PC-3 (cell line): ENCODE measurements at regions not wholly inside any gene's neighbourhood (a gene's known extent, or its start where the extent isn't known, plus 50 kb on each side); places are given as distances from the start of the nearest gene placed in this dataset.

Experiments
- ATAC-seq: fragments of 200-7000 bp; cut with Tn5 transposase; 2 replicates; pipeline ENCODE4 v1.9.1; 2020; ENCODE audit warnings: mild to moderate bottlenecking, moderate library complexity
- BruUV-seq: library from RNA; stranded (reverse); fragments of 400-500 nt; replicated peaks from 2 replicates; lab custom pipeline; 2021; lab: Mats Ljungman, UMichigan
- CTCF ChIA-PET: fragments of 300-600 bp; sonication (Branson Sonifier 250); formaldehyde crosslinking; loops from one replicate; lab custom pipeline; 2022; ENCODE audit warnings: antibody characterized with exemption; lab: Charles Lee
- POLR2A ChIA-PET: fragments of 300-600 bp; sonication (Branson Sonifier 250); formaldehyde crosslinking; loops from one replicate; lab custom pipeline; 2022; ENCODE audit warnings: antibody characterized with exemption; ENCODE audit not compliant: unreplicated experiment; lab: Charles Lee
- DNase-seq: peaks from one replicate; pipeline ENCODE4 v3.0.0-alpha.2; 2015
- H2AFZ ChIP-seq: fragments of 300-600 bp; sonication (generic); 2 replicates; pipeline ENCODE4 v1.6.0; 2016; ENCODE audit warnings: antibody characterized with exemption, low read length
- H3F3A ChIP-seq: fragments of 300-600 bp; sonication (generic); one replicate; pipeline ENCODE4 v1.6.0; 2017; ENCODE audit warnings: antibody characterized with exemption, low read length, control low read depth, mild to moderate bottlenecking; ENCODE audit not compliant: unreplicated experiment
- H3K27ac ChIP-seq: fragments of 300-600 bp; sonication (generic); 2 replicates; pipeline ENCODE4 v1.5.1; 2016; ENCODE audit warnings: mild to moderate bottlenecking, low read length
- H3K27me3 ChIP-seq: fragments of 300-600 bp; sonication (generic); 2 replicates; pipeline ENCODE4 v1.6.1; 2016; ENCODE audit warnings: low read length, mixed read lengths
- H3K36me3 ChIP-seq: fragments of 300-600 bp; sonication (generic); 2 replicates; pipeline ENCODE4 v1.6.1; 2016; ENCODE audit warnings: low read depth, mixed run types, low read length, mixed read lengths
- H3K4me1 ChIP-seq: fragments of 300-600 bp; sonication (generic); 2 replicates; pipeline ENCODE4 v1.5.1; 2016; ENCODE audit warnings: low read length; ENCODE audit not compliant: insufficient read depth
- H3K4me2 ChIP-seq: fragments of 300-600 bp; sonication (generic); 2 replicates; pipeline ENCODE4 v1.6.0; 2016; ENCODE audit warnings: low read length
- H3K4me3 ChIP-seq: fragments of 300-600 bp; sonication (generic); 2 replicates; pipeline ENCODE4 v1.5.1; 2016; ENCODE audit warnings: mild to moderate bottlenecking, low read length, mixed read lengths
- H3K79me2 ChIP-seq: fragments of 300-600 bp; sonication (generic); 2 replicates; pipeline ENCODE4 v1.6.1; 2017; ENCODE audit warnings: low read length, mixed read lengths
- H3K9ac ChIP-seq: fragments of 300-600 bp; sonication (generic); 2 replicates; pipeline ENCODE4 v1.6.0; 2016; ENCODE audit warnings: mild to moderate bottlenecking, low read length
- H3K9me2 ChIP-seq: fragments of 300-600 bp; sonication (generic); replicated peaks from 2 replicates; pipeline ENCODE4 v1.6.1; 2016; ENCODE audit warnings: mixed run types, low read length, mixed read lengths
- H3K9me3 ChIP-seq: fragments of 300-600 bp; sonication (generic); 2 replicates; pipeline ENCODE4 v1.6.1; 2016; ENCODE audit warnings: low read length, mixed read lengths
- H4K20me1 ChIP-seq: fragments of 300-600 bp; sonication (generic); 2 replicates; pipeline ENCODE4 v1.6.1; 2016; ENCODE audit warnings: low read length, mixed read lengths
- EZH2 ChIP-seq: fragments of 300-600 bp; sonication (generic); IDR thresholded peaks from one replicate; pipeline ENCODE4 v1.6.1; 2017; ENCODE audit warnings: antibody characterized with exemption, mild to moderate bottlenecking, low read length; ENCODE audit not compliant: unreplicated experiment
- EZH2phosphoT487 ChIP-seq: fragments of 300-600 bp; sonication (generic); IDR thresholded peaks from 2 replicates; pipeline ENCODE4 v1.6.1; 2018; ENCODE audit warnings: mild to moderate bottlenecking, antibody characterized with exemption, low read length, borderline replicate concordance
- intact Hi-C: fragments of 100-400 bp; cut with micrococcal nuclease; formaldehyde crosslinking; loops from 2 replicates; pipeline ENCODE4 v1.9.0; 2023
- TF ChIP-seq, protein P1 (sequence below): fragments of 300-600 bp; sonication (generic); conservative IDR thresholded peaks from 2 replicates; pipeline ENCODE4 v1.5.1; 2017; ENCODE audit warnings: antibody characterized with exemption, low read depth, mild to moderate bottlenecking, low read length

DNA sequence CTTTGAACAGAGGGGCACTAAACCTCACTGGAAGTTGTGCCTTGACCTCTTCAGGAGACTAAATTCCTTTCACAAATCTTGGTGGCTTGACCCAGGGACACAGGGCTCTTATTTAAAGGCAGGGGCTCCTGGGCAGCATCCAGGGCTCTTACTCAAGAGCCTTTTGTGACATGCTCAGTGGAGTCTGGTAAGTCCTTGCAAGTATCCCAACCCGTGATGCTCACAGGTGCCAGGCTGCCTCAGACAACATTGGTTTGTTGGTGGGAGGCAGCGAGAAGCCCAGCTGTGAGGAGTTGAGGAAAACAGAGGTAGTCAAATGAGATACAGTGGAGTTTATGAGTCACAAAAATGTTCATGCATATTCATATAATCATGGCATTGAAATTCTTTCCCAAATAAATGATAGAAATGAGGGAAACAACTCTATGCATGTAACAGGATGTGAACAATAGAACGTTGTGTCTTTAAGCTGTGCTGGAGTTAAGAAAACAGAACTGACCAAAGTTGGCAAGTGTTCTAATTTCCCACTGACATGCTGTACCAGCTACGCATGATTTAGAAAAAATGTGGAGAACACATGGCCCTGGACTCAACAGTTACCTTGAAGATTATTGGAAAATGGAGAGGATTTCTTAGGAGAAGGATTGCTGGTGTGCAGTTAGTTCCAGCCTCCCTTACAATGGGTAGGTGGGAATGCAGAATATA, 654.5 kb upstream of the COBL start:
- no peaks in the 10 kb centered on the region for H3F3A ChIP-seq
- no peaks in the 10 kb centered on the region for H3K36me3 ChIP-seq
- no peaks in the 10 kb centered on the region for H3K9me2 ChIP-seq
- intact Hi-C loops = no loop called here
- TF ChIP-seq EZH2 = no peak
- TF ChIP-seq EZH2phosphoT487 = no peak
- TF ChIP-seq, protein P1, sequence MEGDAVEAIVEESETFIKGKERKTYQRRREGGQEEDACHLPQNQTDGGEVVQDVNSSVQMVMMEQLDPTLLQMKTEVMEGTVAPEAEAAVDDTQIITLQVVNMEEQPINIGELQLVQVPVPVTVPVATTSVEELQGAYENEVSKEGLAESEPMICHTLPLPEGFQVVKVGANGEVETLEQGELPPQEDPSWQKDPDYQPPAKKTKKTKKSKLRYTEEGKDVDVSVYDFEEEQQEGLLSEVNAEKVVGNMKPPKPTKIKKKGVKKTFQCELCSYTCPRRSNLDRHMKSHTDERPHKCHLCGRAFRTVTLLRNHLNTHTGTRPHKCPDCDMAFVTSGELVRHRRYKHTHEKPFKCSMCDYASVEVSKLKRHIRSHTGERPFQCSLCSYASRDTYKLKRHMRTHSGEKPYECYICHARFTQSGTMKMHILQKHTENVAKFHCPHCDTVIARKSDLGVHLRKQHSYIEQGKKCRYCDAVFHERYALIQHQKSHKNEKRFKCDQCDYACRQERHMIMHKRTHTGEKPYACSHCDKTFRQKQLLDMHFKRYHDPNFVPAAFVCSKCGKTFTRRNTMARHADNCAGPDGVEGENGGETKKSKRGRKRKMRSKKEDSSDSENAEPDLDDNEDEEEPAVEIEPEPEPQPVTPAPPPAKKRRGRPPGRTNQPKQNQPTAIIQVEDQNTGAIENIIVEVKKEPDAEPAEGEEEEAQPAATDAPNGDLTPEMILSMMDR = no peak
- ATAC-seq = no peak
- H3K79me2 ChIP-seq = no peaks in the 10 kb centered on the region
- no peaks in the 10 kb centered on the region for H3K4me1 ChIP-seq
- H3K9me3 ChIP-seq = 0 out of 2 replicates have a peak, but pooled peaks cover 3% of the 10 kb centered on the region
- no peak overlapping the region for H3K9ac ChIP-seq
- no peaks in the 10 kb centered on the region for H4K20me1 ChIP-seq
- no peak overlapping the region for H3K4me3 ChIP-seq
- no peak overlapping the region for H3K27ac ChIP-seq
- ChIA-PET POLR2A (no interaction called here), CTCF (no interaction called here)
- H3K27me3 ChIP-seq = no peaks in the 10 kb centered on the region
- no TSS peak for BruUV-seq
- no peak overlapping the region for H3K4me2 ChIP-seq
- DNase-seq = no peak
- H2AFZ ChIP-seq = no peak overlapping the region

GRCh38 chr7:51968461-51968860, 651.9 kb upstream of the COBL start:
- no peaks in the 10 kb centered on the region for H3F3A ChIP-seq
- POLR2A ChIA-PET = no interaction called here
- H4K20me1 ChIP-seq = no peaks in the 10 kb centered on the region
- H3K79me2 ChIP-seq = no peaks in the 10 kb centered on the region
- no peak overlapping the region for H3K27ac ChIP-seq
- CTCF ChIA-PET = no interaction called here
- no peak overlapping the region for H3K9ac ChIP-seq
- intact Hi-C loops = no loop called here
- H3K4me2 ChIP-seq = no peak overlapping the region
- no peak for DNase-seq
- no peak overlapping the region for H3K4me3 ChIP-seq
- no peaks in the 10 kb centered on the region for H3K4me1 ChIP-seq
- H3K9me3 ChIP-seq = 0 out of 2 replicates have a peak, but pooled peaks cover 12% of the 10 kb centered on the region
- BruUV-seq = no TSS peak
- ATAC-seq = no peak
- TF ChIP-seq EZH2phosphoT487 (no peak), EZH2 (no peak)
- TF ChIP-seq, protein P1 = no peak
- H3K9me2 ChIP-seq = no peaks in the 10 kb centered on the region
- no peak overlapping the region for H2AFZ ChIP-seq
- H3K36me3 ChIP-seq = no peaks in the 10 kb centered on the region
- no peaks in the 10 kb centered on the region for H3K27me3 ChIP-seq

- intact Hi-C loops = no loop called here
Measured at GRCh38 chr7:51965454-51965853, 648.8 kb upstream of the COBL start.

More at GRCh38 chr7:51965454-51965853, 648.8 kb upstream of the COBL start:
- Histone ChIP-seq H3K9ac (no peak overlapping the region), H3K27ac (no peak overlapping the region), H2AFZ (no peak overlapping the region), H4K20me1 (no peaks in the 10 kb centered on the region), H3K36me3 (no peaks in the 10 kb centered on the region), H3F3A (no peaks in the 10 kb centered on the region), H3K9me2 (no peaks in the 10 kb centered on the region), H3K9me3 (0 out of 2 replicates have a peak, but pooled peaks cover 12% of the 10 kb centered on the region), H3K27me3 (no peaks in the 10 kb centered on the region), H3K79me2 (no peaks in the 10 kb centered on the region), H3K4me3 (no peak overlapping the region), H3K4me2 (no peak overlapping the region), H3K4me1 (no peaks in the 10 kb centered on the region)
- TF ChIP-seq, protein P1 = no peak
- no peak for TF ChIP-seq EZH2phosphoT487
- no peak for TF ChIP-seq EZH2
- BruUV-seq = no TSS peak
- ChIA-PET POLR2A (no interaction called here), CTCF (no interaction called here)
- ATAC-seq (no peak), DNase-seq (no peak)
